ENCODE measurements at regions not wholly inside any gene's neighbourhood (a gene's known extent, or its start where the extent isn't known, plus 50 kb on each side); places are given as distances from the start of the nearest gene placed in this dataset.

GRCh38 chr18:70382017-70382416 is 93.2 kb downstream of the SOCS6 start:
- no peak for DNase-seq

DNA sequence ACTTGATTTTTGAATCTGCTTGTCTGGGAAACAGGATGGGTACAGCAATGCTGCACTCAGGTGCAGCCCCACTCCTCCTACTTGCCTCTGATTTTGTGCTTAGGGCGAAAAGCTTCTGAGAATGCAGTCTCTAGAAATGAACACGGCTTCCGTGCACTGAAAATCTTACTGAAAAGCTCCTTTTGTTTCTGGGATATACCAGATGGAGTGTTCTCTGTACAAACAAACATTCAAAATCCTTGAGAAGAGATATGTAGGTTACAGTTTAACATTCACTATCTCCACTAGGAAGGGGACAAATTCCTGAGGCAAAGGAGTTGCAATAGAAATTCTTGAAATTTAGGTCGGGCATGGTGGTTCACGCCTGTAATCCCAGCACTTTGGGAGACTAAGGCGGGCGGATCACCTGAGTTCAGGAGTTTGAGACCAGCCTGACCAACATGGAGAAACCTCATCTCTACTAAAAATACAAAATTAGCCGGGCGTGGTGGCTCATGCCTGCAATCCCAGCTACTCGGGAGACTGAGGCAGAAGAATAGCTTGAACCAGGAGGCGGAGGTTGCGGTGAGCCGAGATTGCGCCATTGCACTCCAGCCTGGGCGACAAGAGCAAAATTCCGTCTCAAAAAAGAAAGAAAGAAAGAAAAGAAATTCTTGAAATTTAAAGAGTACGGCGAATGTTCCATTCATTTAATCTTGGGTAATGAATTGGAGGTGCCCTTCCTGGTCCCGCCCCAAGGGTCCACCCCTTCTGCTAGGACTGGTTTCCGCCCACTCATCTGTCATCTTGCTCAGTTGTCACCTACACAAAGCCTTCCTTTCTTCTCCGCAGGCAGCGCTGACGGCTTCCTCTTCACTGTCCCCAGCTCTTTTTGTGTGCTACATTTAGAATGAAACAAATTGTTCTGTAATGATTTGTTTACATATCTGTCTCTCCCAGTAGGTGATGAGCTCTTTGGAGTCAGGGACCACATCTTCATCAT is 92.4 kb downstream of the SOCS6 start:
- DNase-seq = no peak

Measured in left kidney (tissue), 1 donor.